ENCODE measurements at regions not wholly inside any gene's neighbourhood (a gene's known extent, or its start where the extent isn't known, plus 50 kb on each side); places are given as distances from the start of the nearest gene placed in this dataset.

DNA sequence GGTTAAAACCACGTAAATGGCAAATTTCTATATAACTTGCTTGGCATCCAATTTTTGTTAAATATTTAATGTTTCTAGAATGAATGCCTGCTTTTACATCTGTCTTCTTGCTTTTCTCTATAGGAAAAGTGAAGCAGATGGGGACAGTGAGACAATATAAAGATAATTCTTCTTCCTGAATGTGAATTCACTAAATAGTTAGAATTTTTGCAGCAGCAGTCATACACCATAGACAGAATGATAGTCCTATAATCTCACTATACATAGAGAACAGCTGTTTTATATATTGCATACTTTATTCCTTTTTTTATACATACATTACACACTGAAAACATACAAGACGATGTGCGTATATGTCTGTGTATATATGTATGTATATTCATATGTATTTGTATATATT is 1127.3 kb downstream of the PCDH9 start:
- no peak overlapping the region for H2AFZ ChIP-seq (ENCODE audit: low read length)
- TF ChIP-seq, protein P1, sequence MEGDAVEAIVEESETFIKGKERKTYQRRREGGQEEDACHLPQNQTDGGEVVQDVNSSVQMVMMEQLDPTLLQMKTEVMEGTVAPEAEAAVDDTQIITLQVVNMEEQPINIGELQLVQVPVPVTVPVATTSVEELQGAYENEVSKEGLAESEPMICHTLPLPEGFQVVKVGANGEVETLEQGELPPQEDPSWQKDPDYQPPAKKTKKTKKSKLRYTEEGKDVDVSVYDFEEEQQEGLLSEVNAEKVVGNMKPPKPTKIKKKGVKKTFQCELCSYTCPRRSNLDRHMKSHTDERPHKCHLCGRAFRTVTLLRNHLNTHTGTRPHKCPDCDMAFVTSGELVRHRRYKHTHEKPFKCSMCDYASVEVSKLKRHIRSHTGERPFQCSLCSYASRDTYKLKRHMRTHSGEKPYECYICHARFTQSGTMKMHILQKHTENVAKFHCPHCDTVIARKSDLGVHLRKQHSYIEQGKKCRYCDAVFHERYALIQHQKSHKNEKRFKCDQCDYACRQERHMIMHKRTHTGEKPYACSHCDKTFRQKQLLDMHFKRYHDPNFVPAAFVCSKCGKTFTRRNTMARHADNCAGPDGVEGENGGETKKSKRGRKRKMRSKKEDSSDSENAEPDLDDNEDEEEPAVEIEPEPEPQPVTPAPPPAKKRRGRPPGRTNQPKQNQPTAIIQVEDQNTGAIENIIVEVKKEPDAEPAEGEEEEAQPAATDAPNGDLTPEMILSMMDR (IDR thresholded peaks at IDR 0.05; ENCODE audit: low read length) = no peak
- no peak for TF ChIP-seq EZH2phosphoT487 (IDR thresholded peaks at IDR 0.05; ENCODE audit: low read length)
- TF ChIP-seq EZH2 (optimal IDR thresholded peaks at IDR 0.05; ENCODE audit: low read depth, low read length) = no peak

GRCh38 chr13:66099825-66100224 is 1130.3 kb downstream of the PCDH9 start:
- no peak for DNase-seq
- Histone ChIP-seq H3K9me3 (replicated peaks; ENCODE audit: insufficient read depth, low read length) (no peaks in the 10 kb centered on the region), H3K27me3 (replicated peaks; ENCODE audit: insufficient read depth, low read length) (no peaks in the 10 kb centered on the region), H3K27ac (ENCODE audit: low read length) (no peak overlapping the region), H3K36me3 (replicated peaks; ENCODE audit: insufficient read depth, low read length) (no peaks in the 10 kb centered on the region), H3K79me2 (ENCODE audit: low read length) (no peaks in the 10 kb centered on the region), H3F3A (ENCODE audit: insufficient read depth, low read length) (no peaks in the 10 kb centered on the region), H3K9me2 (replicated peaks; ENCODE audit: insufficient read depth, low read length) (no peaks in the 10 kb centered on the region), H4K20me1 (ENCODE audit: insufficient read depth, low read length) (no peaks in the 10 kb centered on the region), H3K9ac (ENCODE audit: low read length) (no peak overlapping the region), H3K4me3 (ENCODE audit: low read length) (no peak overlapping the region), H2AFZ (ENCODE audit: low read length) (no peak overlapping the region), H3K4me2 (ENCODE audit: low read depth, low read length) (no peak overlapping the region), H3K4me1 (ENCODE audit: low read length) (no peaks in the 10 kb centered on the region)
- TF ChIP-seq EZH2 (optimal IDR thresholded peaks at IDR 0.05; ENCODE audit: low read depth, low read length) = no peak
- TF ChIP-seq, protein P1 (IDR thresholded peaks at IDR 0.05; ENCODE audit: low read length) = no peak
- no peak for TF ChIP-seq EZH2phosphoT487 (IDR thresholded peaks at IDR 0.05; ENCODE audit: low read length)

More for the DNA sequence above, 1127.3 kb downstream of the PCDH9 start:
- no peak overlapping the region for H3K4me3 ChIP-seq (ENCODE audit: low read length)
- no peak overlapping the region for H3K4me2 ChIP-seq (ENCODE audit: low read depth, low read length)
- no peaks in the 10 kb centered on the region for H3K9me2 ChIP-seq (replicated peaks; ENCODE audit: insufficient read depth, low read length)
- H4K20me1 ChIP-seq (ENCODE audit: insufficient read depth, low read length) = no peaks in the 10 kb centered on the region
- no peak overlapping the region for H3K27ac ChIP-seq (ENCODE audit: low read length)
- H3K9ac ChIP-seq (ENCODE audit: low read length) = no peak overlapping the region
- H3K27me3 ChIP-seq (replicated peaks; ENCODE audit: insufficient read depth, low read length) = no peaks in the 10 kb centered on the region
- no peaks in the 10 kb centered on the region for H3F3A ChIP-seq (ENCODE audit: insufficient read depth, low read length)
- H3K79me2 ChIP-seq (ENCODE audit: low read length) = no peaks in the 10 kb centered on the region
- no peaks in the 10 kb centered on the region for H3K9me3 ChIP-seq (replicated peaks; ENCODE audit: insufficient read depth, low read length)
- no peak for DNase-seq
- no peaks in the 10 kb centered on the region for H3K4me1 ChIP-seq (ENCODE audit: low read length)
- no peaks in the 10 kb centered on the region for H3K36me3 ChIP-seq (replicated peaks; ENCODE audit: insufficient read depth, low read length)

- Histone ChIP-seq H2AFZ (ENCODE audit: low read length) (no peak overlapping the region), H3K4me1 (ENCODE audit: low read length) (no peaks in the 10 kb centered on the region), H3K9me2 (replicated peaks; ENCODE audit: insufficient read depth, low read length) (no peaks in the 10 kb centered on the region), H3K79me2 (ENCODE audit: low read length) (no peaks in the 10 kb centered on the region), H4K20me1 (ENCODE audit: insufficient read depth, low read length) (no peaks in the 10 kb centered on the region), H3K9ac (ENCODE audit: low read length) (no peak overlapping the region), H3K27ac (ENCODE audit: low read length) (no peak overlapping the region), H3K4me3 (ENCODE audit: low read length) (no peak overlapping the region), H3K9me3 (replicated peaks; ENCODE audit: insufficient read depth, low read length) (no peaks in the 10 kb centered on the region), H3F3A (ENCODE audit: insufficient read depth, low read length) (no peaks in the 10 kb centered on the region), H3K27me3 (replicated peaks; ENCODE audit: insufficient read depth, low read length) (no peaks in the 10 kb centered on the region), H3K4me2 (ENCODE audit: low read depth, low read length) (no peak overlapping the region), H3K36me3 (replicated peaks; ENCODE audit: insufficient read depth, low read length) (no peaks in the 10 kb centered on the region)
- no peak for DNase-seq
- TF ChIP-seq EZH2 (optimal IDR thresholded peaks at IDR 0.05; ENCODE audit: low read depth, low read length) (no peak), EZH2phosphoT487 (IDR thresholded peaks at IDR 0.05; ENCODE audit: low read length) (no peak)
- TF ChIP-seq, protein P1 (IDR thresholded peaks at IDR 0.05; ENCODE audit: low read length) = no peak
Measured at GRCh38 chr13:66098931-66099628, 1131.1 kb downstream of the PCDH9 start.

Data from MM.1S (cell line).